Heart right ventricle (tissue), 16 donors: ENCODE measurements at regions not wholly inside any gene's neighbourhood (a gene's known extent, or its start where the extent isn't known, plus 50 kb on each side); places are given as distances from the start of the nearest gene placed in this dataset.

Source experiments
- ATAC-seq, 8 donors: fragments of 200-7000 bp; cut with Tn5 transposase; one replicate each; pipeline ENCODE4 v1.9.1; 2020; ENCODE audit warnings: mild to moderate bottlenecking in 8 of 8, moderate library complexity in 8 of 8, moderate number of reproducible peaks in 1 of 8
- DNase-seq, 2 donors: peaks; one replicate each; pipeline ENCODE4 v3.0.0-alpha.2; 2020
- H3K27ac ChIP-seq, 10 donors: fragments of 200-600 bp; sonication (generic) in 2 of 10; one replicate each; pipeline versions ENCODE4 v1.5.0 to v1.8.0; 2020 to 2022; ENCODE audit warnings: mild to moderate bottlenecking in 3 of 10
- H3K27me3 ChIP-seq, 7 donors: fragments of 200-600 bp; one replicate each; pipeline ENCODE4 v1.8.0; 2021 to 2022; ENCODE audit warnings: mild to moderate bottlenecking in 2 of 7
- H3K36me3 ChIP-seq, 9 donors: fragments of 200-600 bp; sonication (generic) in 1 of 9; one replicate each; pipeline versions ENCODE4 v1.5.0 to v1.8.0; 2020 to 2022; ENCODE audit warnings: mild to moderate bottlenecking in 2 of 9
- H3K4me1 ChIP-seq, 9 donors: fragments of 200-600 bp; sonication (generic) in 1 of 9; one replicate each; pipeline versions ENCODE4 v1.5.0 to v1.8.0; 2020 to 2022; ENCODE audit warnings: mild to moderate bottlenecking in 4 of 9
- H3K4me3 ChIP-seq, 10 donors: fragments of 200-600 bp; sonication (generic) in 2 of 10; one replicate each; pipeline versions ENCODE4 v1.5.0 to v1.8.0; 2020 to 2022; ENCODE audit warnings: mild to moderate bottlenecking in 7 of 10, moderate library complexity in 2 of 10
- H3K9me3 ChIP-seq, 11 donors: fragments of 200-600 bp in 10 of 11; sonication (generic) in 2 of 11; one replicate each; pipeline versions ENCODE4 v1.5.0 to v1.8.0; 2013 to 2022; ENCODE audit warnings: mild to moderate bottlenecking in 2 of 11, control low read depth in 1 of 11, moderate library complexity in 1 of 11
- CTCF ChIP-seq, 9 donors: fragments of 200-600 bp; sonication (generic) in 2 of 9; IDR thresholded peaks; one replicate each; pipeline versions ENCODE4 v1.5.0 to v1.8.0; 2021 to 2022; ENCODE audit warnings: antibody characterized with exemption in 9 of 9, mild to moderate bottlenecking in 5 of 9, moderate library complexity in 1 of 9
- WGBS, 2 donors: extraction: QIAGEN DNeasy Blood & Tissue Kit; methylation state at CpG; one replicate each; pipeline ENCODE4 v1.1.7; 2013; ENCODE audit warnings: inconsistent platforms in 1 of 2; 5-methylcytosine and 5-hydroxymethylcytosine counted together
- intact Hi-C, 10 donors: fragments of 100-400 bp; cut with DNase I; formaldehyde crosslinking; loops; one replicate each; pipeline versions ENCODE4 v1.11.1 to v1.14.2; 2022
- donor health status: Arrhythmogenic right ventricular cardiomyopathy.
- donor health status: ischemic (EF 13 %, LVEDD 7.1; RV severe dilation, severe dysfunction).
- donor health status: healthy with polysubstance abuse.
- donor health status: DM: no; HTN: yes; CAD: no.
- donor health status: DM: no; HTN: no; CAD: no.
- donor health status: ischemic (EF 25% LVEDD 6.9; RV normal size, moderate dysfunction).
- donor health status: ischemic (EF 25% LVEDD 5.7; RV mildly dilated, moderate dysfunction).
- donor health status: healthy.
- donor health status: DM: yes; HTN: yes; CAD: no.
- donor health status: Ischemic cardiomyopathy.
- donor health status: ischemic (EF 35%, LVEDD 5.7; RV mildly dilated, moderate dysfunction).
- donor health status: nonischemic (EF 11% LVEDD 7.7; RV severe dilation, severe dysfunction).
- donor health status: DM: yes; HTN: yes; CAD: no.
- donor health status: PGD.
- donor health status: ischemic (EF 29% LVEDD 5.4; RV normal size, mild dysfunction).
- donor health status: nonischemic (EF 23%, LVEDD 6.1; RV moderate dilation, normal function).

- no peaks in the 10 kb centered on the region for H3K9me3 ChIP-seq
- no peak for DNase-seq
- 50 to 68% methylated on average over 8 of the region's 8 CpGs for WGBS, 2 donors
- peak overlapping the region in 6 of 10 donors; percentile 18 to 39 (median 32) for H3K4me3 ChIP-seq
- intact Hi-C loops, result loop anchor here in 9 of 10 donors (5.0 to 10.0 kb wide), 13 partner anchors 71 to 906 kb away; no protein-coding TSS in a partner anchor
- H3K4me1 ChIP-seq, result peaks cover 6 to 61% (median 36%) of the 10 kb centered on the region in 9 donors
- H3K27ac ChIP-seq, result peak overlapping the region; percentile 25 to 83 (median 53)
- no peaks in the 10 kb centered on the region for H3K27me3 ChIP-seq
- peak in 6 of 8 donors; percentile 22 to 68 (median 53) for ATAC-seq
- H3K36me3 ChIP-seq, result no peaks in the 10 kb centered on the region
- TF ChIP-seq CTCF (IDR thresholded peaks at IDR 0.05), result no peak
These were observed 166.9 kb upstream of the MPDZ start for GRCh38 chr9:13446286-13446937.

- no peaks in the 10 kb centered on the region for H3K9me3 ChIP-seq
- peak in 1 of 2 donors; percentile 17 for DNase-seq
- intact Hi-C loops, result loop anchor here in 9 of 10 donors (5.0 to 10.0 kb wide), 13 partner anchors 72 to 907 kb away; no protein-coding TSS in a partner anchor
- peak overlapping the region in 9 of 10 donors; percentile 4 to 83 (median 49) for H3K27ac ChIP-seq
- H3K4me3 ChIP-seq, result no peak overlapping the region
- H3K27me3 ChIP-seq, result no peaks in the 10 kb centered on the region
- peak in 5 of 8 donors; percentile 36 to 66 (median 58) for ATAC-seq
- TF ChIP-seq CTCF (IDR thresholded peaks at IDR 0.05), result no peak
- no peaks in the 10 kb centered on the region for H3K36me3 ChIP-seq
- peaks cover 7 to 53% (median 36%) of the 10 kb centered on the region in 9 donors for H3K4me1 ChIP-seq
- 36 to 40% methylated on average over 4 of the region's 4 CpGs for WGBS, 2 donors
These were observed 165.6 kb upstream of the MPDZ start for GRCh38 chr9:13445103-13445500.

- H3K36me3 ChIP-seq, result no peaks in the 10 kb centered on the region
- peaks cover 13 to 58% (median 36%) of the 10 kb centered on the region in 9 donors for H3K4me1 ChIP-seq
- DNase-seq (no peak), ATAC-seq (no peak)
- no peaks in the 10 kb centered on the region for H3K27me3 ChIP-seq
- peak overlapping the region in 8 of 10 donors; percentile 6 to 83 (median 51) for H3K27ac ChIP-seq
- H3K9me3 ChIP-seq, result no peaks in the 10 kb centered on the region
- intact Hi-C loops, result loop anchor here in 9 of 10 donors (5.0 to 10.0 kb wide), 13 partner anchors 73 to 908 kb away; no protein-coding TSS in a partner anchor
- TF ChIP-seq CTCF (IDR thresholded peaks at IDR 0.05), result no peak
- 47 to 64% methylated on average over 10 of the region's 10 CpGs for WGBS, 2 donors
- H3K4me3 ChIP-seq, result peak overlapping the region in 3 of 10 donors; percentile 8 to 27 (median 12)
These were observed 165.0 kb upstream of the MPDZ start for GRCh38 chr9:13444245-13445102.
